Jurkat, Clone E6-1 (cell line): ENCODE measurements at regions not wholly inside any gene's neighbourhood (a gene's known extent, or its start where the extent isn't known, plus 50 kb on each side); places are given as distances from the start of the nearest gene placed in this dataset.

ENCODE experiments used
- DNase-seq: peaks from one replicate; pipeline ENCODE4 v3.0.0-alpha.2; 2011; ENCODE audit warnings: low read depth, low spot score
- H3K4me3 ChIP-seq: 2 replicates; pipeline ENCODE4 v1.5.1; 2011; ENCODE audit warnings: mild to moderate bottlenecking, low read length, control low read depth, moderate library complexity

- no peak for DNase-seq
- H3K4me3 ChIP-seq = no peak overlapping the region
These were observed 94.7 kb upstream of the TGFBR2 start for GRCh38 chr3:30511524-30512251.

GRCh38 chr3:30512576-30512975 is 93.8 kb upstream of the TGFBR2 start:
- no peak for DNase-seq
- no peak overlapping the region for H3K4me3 ChIP-seq

GRCh38 chr3:30513374-30514152 is 92.8 kb upstream of the TGFBR2 start:
- DNase-seq = no peak
- H3K4me3 ChIP-seq = no peak overlapping the region

- DNase-seq = no peak
- H3K4me3 ChIP-seq = no peak overlapping the region
These were observed 90.2 kb upstream of the TGFBR2 start for GRCh38 chr3:30516238-30516637.

- no peak overlapping the region for H3K4me3 ChIP-seq
- DNase-seq = no peak
These were observed 88.1 kb upstream of the TGFBR2 start for GRCh38 chr3:30518181-30518864.

- no peak overlapping the region for H3K4me3 ChIP-seq
- no peak for DNase-seq
These were observed 87.5 kb upstream of the TGFBR2 start for GRCh38 chr3:30518872-30519271.

GRCh38 chr3:30520699-30521098 is 85.7 kb upstream of the TGFBR2 start:
- H3K4me3 ChIP-seq = no peak overlapping the region

GRCh38 chr3:30521156-30521715 is 85.2 kb upstream of the TGFBR2 start:
- no peak for DNase-seq
- no peak overlapping the region for H3K4me3 ChIP-seq

More at GRCh38 chr3:30520699-30521098, 85.7 kb upstream of the TGFBR2 start:
- DNase-seq = no peak

- H3K4me3 ChIP-seq = no peak overlapping the region
- DNase-seq = no peak
These were observed 83.9 kb upstream of the TGFBR2 start for GRCh38 chr3:30522476-30522875.

- H3K4me3 ChIP-seq = no peak overlapping the region
- DNase-seq = no peak
These were observed 83.0 kb upstream of the TGFBR2 start for GRCh38 chr3:30523366-30523765.

- no peak overlapping the region for H3K4me3 ChIP-seq
- no peak for DNase-seq
These were observed 81.9 kb upstream of the TGFBR2 start for GRCh38 chr3:30524357-30525040.

GRCh38 chr3:30526031-30526430 is 80.4 kb upstream of the TGFBR2 start:
- no peak overlapping the region for H3K4me3 ChIP-seq
- DNase-seq = no peak

- DNase-seq = no peak
- no peak overlapping the region for H3K4me3 ChIP-seq
These were observed 79.2 kb upstream of the TGFBR2 start for GRCh38 chr3:30527186-30527585.

- DNase-seq = no peak
- H3K4me3 ChIP-seq = no peak overlapping the region
These were observed 78.7 kb upstream of the TGFBR2 start for GRCh38 chr3:30527720-30528119.

- H3K4me3 ChIP-seq = no peak overlapping the region
- DNase-seq = no peak
These were observed 76.3 kb upstream of the TGFBR2 start for GRCh38 chr3:30530084-30530483.

- H3K4me3 ChIP-seq = no peak overlapping the region
- DNase-seq = no peak
These were observed 75.3 kb upstream of the TGFBR2 start for GRCh38 chr3:30531017-30531570.

GRCh38 chr3:30535525-30535924 is 70.9 kb upstream of the TGFBR2 start:
- H3K4me3 ChIP-seq = no peak overlapping the region
- DNase-seq = no peak

- H3K4me3 ChIP-seq = no peak overlapping the region
- no peak for DNase-seq
These were observed 67.6 kb upstream of the TGFBR2 start for GRCh38 chr3:30538791-30539190.

GRCh38 chr3:30539206-30539605 is 67.2 kb upstream of the TGFBR2 start:
- no peak overlapping the region for H3K4me3 ChIP-seq
- no peak for DNase-seq
